HepG2 (cell line): ENCODE measurements at regions not wholly inside any gene's neighbourhood (a gene's known extent, or its start where the extent isn't known, plus 50 kb on each side); places are given as distances from the start of the nearest gene placed in this dataset.
"Not testable (repeated sequence)": the region's sequence is repeated elsewhere in the genome, so short reads cannot be mapped to it uniquely, and the experiment has no call there.

ENCODE experiments used
- EZH2 ChIP-seq: conservative IDR thresholded peaks from 2 replicates; pipeline ENCODE4 v1.6.1; 2012; ENCODE audit warnings: mild to moderate bottlenecking, low read depth, low read length, moderate library complexity
- HOXA3 ChIP-seq: sonication (generic); formaldehyde crosslinking; IDR thresholded peaks from 2 replicates; pipeline ENCODE4 v1.5.0; 2020; ENCODE audit warnings: missing genetic modification reagents
- NCOR1 ChIP-seq: fragments of 200-600 bp; sonication (generic); IDR thresholded peaks from 2 replicates; pipeline ENCODE4 v1.7.0; 2017; ENCODE audit warnings: antibody characterized with exemption, low read length, borderline replicate concordance
- POLR2A ChIP-seq, 2 experiments: IDR thresholded peaks; 2 replicates each; pipeline ENCODE4 v1.6.1; 2011; ENCODE audit warnings: low read depth in 2 of 2, low read length in 2 of 2, mild to moderate bottlenecking in 1 of 2, moderate library complexity in 1 of 2; ENCODE audit not compliant: insufficient read depth in 1 of 2
- ZNF263 ChIP-seq: sonication (generic); formaldehyde crosslinking; IDR thresholded peaks from 2 replicates; pipeline ENCODE4 v1.4.0; 2020; ENCODE audit warnings: missing genetic modification reagents
- ZSCAN29 ChIP-seq: sonication (generic); formaldehyde crosslinking; conservative IDR thresholded peaks from 2 replicates; pipeline ENCODE4 v1.4.0; 2020; ENCODE audit warnings: mild to moderate bottlenecking, missing genetic modification reagents
- TF ChIP-seq, protein P1 (sequence below): sonication (generic); formaldehyde crosslinking; IDR thresholded peaks from 2 replicates; pipeline ENCODE4 v1.5.0; 2020; ENCODE audit warnings: mild to moderate bottlenecking, missing genetic modification reagents, moderate library complexity
- TF ChIP-seq, protein P2 (sequence below): sonication (generic); formaldehyde crosslinking; IDR thresholded peaks from 2 replicates; pipeline ENCODE4 v1.5.0; 2020; ENCODE audit warnings: missing genetic modification reagents
- TF ChIP-seq, protein P3 (sequence below): sonication (generic); formaldehyde crosslinking; IDR thresholded peaks from 2 replicates; pipeline ENCODE4 v1.4.0; 2020; ENCODE audit warnings: mild to moderate bottlenecking, missing genetic modification reagents

DNA sequence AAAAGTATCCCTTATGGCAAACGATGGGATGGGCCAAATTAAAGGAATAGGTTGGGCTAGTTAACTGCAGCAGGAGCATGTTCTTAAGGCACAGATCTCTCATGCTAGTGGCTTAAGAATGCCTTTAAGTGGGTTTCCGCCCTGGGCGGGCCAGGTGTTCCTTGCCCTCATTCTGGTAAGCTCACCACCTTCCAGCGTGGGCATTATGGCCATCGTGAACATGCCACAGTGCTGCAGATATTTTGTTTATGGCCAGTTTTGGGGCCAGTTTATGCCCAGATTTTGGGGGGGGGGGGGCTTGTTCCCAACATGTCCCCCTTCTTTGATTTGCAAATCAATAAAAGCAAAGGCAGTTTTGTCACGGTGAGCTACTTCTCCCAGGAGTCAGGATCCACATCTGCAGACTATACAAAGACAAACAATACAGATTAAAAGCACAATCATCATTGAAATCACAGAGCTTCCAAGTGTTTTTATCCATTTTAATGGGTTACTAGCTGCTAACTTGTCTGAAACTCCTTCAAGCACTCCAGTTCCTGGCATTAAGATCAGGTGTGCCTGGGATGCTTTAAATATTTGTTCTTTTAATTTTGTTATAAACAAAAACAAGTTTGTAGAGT is 563.3 kb upstream of the MBL2 start:
- TF ChIP-seq ZSCAN29; EZH2; NCOR1; POLR2A (IDR thresholded peaks at IDR 0.05; ENCODE audit: insufficient read depth in 1 of 2, low read depth in 2 of 2, low read length in 2 of 2); ZNF263 (CRISPR knock-in tag); HOXA3 (CRISPR knock-in tag): not testable (repeated sequence)
- TF ChIP-seq, protein P1, sequence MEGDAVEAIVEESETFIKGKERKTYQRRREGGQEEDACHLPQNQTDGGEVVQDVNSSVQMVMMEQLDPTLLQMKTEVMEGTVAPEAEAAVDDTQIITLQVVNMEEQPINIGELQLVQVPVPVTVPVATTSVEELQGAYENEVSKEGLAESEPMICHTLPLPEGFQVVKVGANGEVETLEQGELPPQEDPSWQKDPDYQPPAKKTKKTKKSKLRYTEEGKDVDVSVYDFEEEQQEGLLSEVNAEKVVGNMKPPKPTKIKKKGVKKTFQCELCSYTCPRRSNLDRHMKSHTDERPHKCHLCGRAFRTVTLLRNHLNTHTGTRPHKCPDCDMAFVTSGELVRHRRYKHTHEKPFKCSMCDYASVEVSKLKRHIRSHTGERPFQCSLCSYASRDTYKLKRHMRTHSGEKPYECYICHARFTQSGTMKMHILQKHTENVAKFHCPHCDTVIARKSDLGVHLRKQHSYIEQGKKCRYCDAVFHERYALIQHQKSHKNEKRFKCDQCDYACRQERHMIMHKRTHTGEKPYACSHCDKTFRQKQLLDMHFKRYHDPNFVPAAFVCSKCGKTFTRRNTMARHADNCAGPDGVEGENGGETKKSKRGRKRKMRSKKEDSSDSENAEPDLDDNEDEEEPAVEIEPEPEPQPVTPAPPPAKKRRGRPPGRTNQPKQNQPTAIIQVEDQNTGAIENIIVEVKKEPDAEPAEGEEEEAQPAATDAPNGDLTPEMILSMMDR (CRISPR knock-in tag) = not testable (repeated sequence)
- TF ChIP-seq, protein P2, sequence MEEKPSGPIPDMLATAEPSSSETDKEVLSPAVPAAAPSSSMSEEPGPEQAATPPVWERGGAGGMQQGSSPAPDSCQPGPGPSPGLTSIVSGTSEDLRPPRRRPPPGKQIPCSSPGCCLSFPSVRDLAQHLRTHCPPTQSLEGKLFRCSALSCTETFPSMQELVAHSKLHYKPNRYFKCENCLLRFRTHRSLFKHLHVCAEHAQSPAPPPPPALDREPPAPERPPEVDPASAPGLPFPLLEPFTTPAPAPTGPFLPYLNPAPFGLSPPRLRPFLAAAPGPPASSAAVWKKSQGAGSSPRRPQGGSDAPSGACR (CRISPR knock-in tag) = not testable (repeated sequence)
- TF ChIP-seq, protein P3, sequence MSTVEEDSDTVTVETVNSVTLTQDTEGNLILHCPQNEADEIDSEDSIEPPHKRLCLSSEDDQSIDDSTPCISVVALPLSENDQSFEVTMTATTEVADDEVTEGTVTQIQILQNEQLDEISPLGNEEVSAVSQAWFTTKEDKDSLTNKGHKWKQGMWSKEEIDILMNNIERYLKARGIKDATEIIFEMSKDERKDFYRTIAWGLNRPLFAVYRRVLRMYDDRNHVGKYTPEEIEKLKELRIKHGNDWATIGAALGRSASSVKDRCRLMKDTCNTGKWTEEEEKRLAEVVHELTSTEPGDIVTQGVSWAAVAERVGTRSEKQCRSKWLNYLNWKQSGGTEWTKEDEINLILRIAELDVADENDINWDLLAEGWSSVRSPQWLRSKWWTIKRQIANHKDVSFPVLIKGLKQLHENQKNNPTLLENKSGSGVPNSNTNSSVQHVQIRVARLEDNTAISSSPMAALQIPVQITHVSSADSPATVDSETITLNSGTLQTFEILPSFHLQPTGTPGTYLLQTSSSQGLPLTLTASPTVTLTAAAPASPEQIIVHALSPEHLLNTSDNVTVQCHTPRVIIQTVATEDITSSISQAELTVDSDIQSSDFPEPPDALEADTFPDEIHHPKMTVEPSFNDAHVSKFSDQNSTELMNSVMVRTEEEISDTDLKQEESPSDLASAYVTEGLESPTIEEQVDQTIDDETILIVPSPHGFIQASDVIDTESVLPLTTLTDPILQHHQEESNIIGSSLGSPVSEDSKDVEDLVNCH = not testable (repeated sequence)
